ENCODE measurements at regions not wholly inside any gene's neighbourhood (a gene's known extent, or its start where the extent isn't known, plus 50 kb on each side); places are given as distances from the start of the nearest gene placed in this dataset.
A peak's percentile ranks its signal among the peaks of the same experiment; 100 is the strongest.

DNA sequence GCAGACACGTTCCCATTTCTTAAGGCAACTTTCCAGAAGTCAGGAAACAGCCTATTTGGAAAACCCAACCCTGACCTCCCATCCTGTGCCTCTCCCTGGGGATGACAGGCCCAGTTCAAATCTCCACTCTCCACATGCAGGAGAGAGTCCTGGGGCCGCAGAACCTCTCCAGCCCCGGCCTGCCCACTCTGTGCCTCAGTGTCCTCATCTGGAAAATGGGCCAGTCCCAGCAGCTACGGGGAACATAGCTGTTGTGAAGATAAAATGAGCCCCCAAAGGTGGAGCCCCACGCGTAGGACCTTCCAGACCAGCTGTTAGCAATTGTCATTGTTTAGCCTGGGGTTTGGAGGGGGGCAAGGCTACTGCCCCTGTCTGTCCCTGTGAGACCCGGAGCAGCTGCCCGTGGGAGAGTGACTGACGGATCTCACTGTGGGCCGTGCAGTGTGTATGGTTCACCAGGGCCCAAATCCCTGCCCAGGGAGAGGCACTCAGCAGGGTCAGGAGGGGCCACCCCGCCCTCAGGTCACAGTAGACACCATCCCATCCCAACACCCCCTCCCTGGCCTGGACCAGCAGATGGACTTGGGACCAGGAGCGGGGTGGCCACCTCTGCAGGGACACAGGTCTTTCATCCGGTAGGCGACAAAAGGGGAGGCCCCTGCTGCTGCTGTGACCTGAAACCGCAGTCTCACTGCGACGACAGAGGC, 145.9 kb downstream of the CTTN start (continued):
- TF ChIP-seq EZH2phosphoT487 (IDR thresholded peaks at IDR 0.05; ENCODE audit: unreplicated experiment) (no peak), CTCF (conservative IDR thresholded peaks at IDR 0.05; ENCODE audit: low read depth in 2 of 2) (no peak)

GRCh38 chr11:70544774-70545609, 146.7 kb downstream of the CTTN start:
- peak overlapping the region; percentile 14; the same call in 1 of the 2 replicates for H3K4me2 ChIP-seq
- H3F3A ChIP-seq (replicated peaks; ENCODE audit: low read depth): no peaks in the 10 kb centered on the region
- Mint-ChIP-seq H3K9me3 (no peaks in the 10 kb centered on the region; the same call in 2 of the 3 replicates), H3K27me3 (ENCODE audit: insufficient read depth, low read depth, poor library complexity) (peaks cover 28% of the 10 kb centered on the region), H3K27ac (peak overlapping the region; percentile 70), H3K4me1 (peaks cover 32% of the 10 kb centered on the region), H3K36me3 (ENCODE audit: low read depth) (no peaks in the 10 kb centered on the region; the same call in 2 of the 3 replicates), H3K4me3 (peak overlapping the region; percentile 32; the same call in 1 of the 3 replicates)
- H3K27ac ChIP-seq (ENCODE audit: low read depth): no peak overlapping the region
- H3K4me3 ChIP-seq: no peak overlapping the region
- H2AFZ ChIP-seq: no peak overlapping the region
- no peaks in the 10 kb centered on the region for H3K27me3 ChIP-seq (ENCODE audit: insufficient read depth)
- no peaks in the 10 kb centered on the region for H3K9me2 ChIP-seq (ENCODE audit: insufficient read depth)
- TF ChIP-seq, protein P1, sequence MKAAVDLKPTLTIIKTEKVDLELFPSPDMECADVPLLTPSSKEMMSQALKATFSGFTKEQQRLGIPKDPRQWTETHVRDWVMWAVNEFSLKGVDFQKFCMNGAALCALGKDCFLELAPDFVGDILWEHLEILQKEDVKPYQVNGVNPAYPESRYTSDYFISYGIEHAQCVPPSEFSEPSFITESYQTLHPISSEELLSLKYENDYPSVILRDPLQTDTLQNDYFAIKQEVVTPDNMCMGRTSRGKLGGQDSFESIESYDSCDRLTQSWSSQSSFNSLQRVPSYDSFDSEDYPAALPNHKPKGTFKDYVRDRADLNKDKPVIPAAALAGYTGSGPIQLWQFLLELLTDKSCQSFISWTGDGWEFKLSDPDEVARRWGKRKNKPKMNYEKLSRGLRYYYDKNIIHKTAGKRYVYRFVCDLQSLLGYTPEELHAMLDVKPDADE (IDR thresholded peaks at IDR 0.05): no peak
- TF ChIP-seq, protein P2, sequence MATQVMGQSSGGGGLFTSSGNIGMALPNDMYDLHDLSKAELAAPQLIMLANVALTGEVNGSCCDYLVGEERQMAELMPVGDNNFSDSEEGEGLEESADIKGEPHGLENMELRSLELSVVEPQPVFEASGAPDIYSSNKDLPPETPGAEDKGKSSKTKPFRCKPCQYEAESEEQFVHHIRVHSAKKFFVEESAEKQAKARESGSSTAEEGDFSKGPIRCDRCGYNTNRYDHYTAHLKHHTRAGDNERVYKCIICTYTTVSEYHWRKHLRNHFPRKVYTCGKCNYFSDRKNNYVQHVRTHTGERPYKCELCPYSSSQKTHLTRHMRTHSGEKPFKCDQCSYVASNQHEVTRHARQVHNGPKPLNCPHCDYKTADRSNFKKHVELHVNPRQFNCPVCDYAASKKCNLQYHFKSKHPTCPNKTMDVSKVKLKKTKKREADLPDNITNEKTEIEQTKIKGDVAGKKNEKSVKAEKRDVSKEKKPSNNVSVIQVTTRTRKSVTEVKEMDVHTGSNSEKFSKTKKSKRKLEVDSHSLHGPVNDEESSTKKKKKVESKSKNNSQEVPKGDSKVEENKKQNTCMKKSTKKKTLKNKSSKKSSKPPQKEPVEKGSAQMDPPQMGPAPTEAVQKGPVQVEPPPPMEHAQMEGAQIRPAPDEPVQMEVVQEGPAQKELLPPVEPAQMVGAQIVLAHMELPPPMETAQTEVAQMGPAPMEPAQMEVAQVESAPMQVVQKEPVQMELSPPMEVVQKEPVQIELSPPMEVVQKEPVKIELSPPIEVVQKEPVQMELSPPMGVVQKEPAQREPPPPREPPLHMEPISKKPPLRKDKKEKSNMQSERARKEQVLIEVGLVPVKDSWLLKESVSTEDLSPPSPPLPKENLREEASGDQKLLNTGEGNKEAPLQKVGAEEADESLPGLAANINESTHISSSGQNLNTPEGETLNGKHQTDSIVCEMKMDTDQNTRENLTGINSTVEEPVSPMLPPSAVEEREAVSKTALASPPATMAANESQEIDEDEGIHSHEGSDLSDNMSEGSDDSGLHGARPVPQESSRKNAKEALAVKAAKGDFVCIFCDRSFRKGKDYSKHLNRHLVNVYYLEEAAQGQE (IDR thresholded peaks at IDR 0.05; ENCODE audit: unreplicated experiment): no peak
- TF ChIP-seq STAT1 (IDR thresholded peaks at IDR 0.05; ENCODE audit: unreplicated experiment): no peak
- no peak for TF ChIP-seq ZNF331 (CRISPR knock-in tag; IDR thresholded peaks at IDR 0.05; ENCODE audit: low read depth)
- no peak for TF ChIP-seq ZNF462 (CRISPR knock-in tag; IDR thresholded peaks at IDR 0.05)
- TF ChIP-seq NANOG (IDR thresholded peaks at IDR 0.05; ENCODE audit: borderline replicate concordance): no peak
- H4K20me1 ChIP-seq (replicated peaks; ENCODE audit: insufficient read depth): no peaks in the 10 kb centered on the region; the same call in 1 of the 2 replicates
- ATAC-seq (peak; percentile 82), DNase-seq (ENCODE audit: low spot score) (peak; percentile 61)
- peaks cover 17% of the 10 kb centered on the region for H3K4me1 ChIP-seq (ENCODE audit: insufficient read depth)
- H3K79me2 ChIP-seq (replicated peaks; ENCODE audit: insufficient read depth): peaks cover 4% of the 10 kb centered on the region; the same call in 1 of the 2 replicates
- no peaks in the 10 kb centered on the region for H3K36me3 ChIP-seq (ENCODE audit: insufficient read depth)

Data from GM23338 (cell line).